ENCODE measurements at regions not wholly inside any gene's neighbourhood (a gene's known extent, or its start where the extent isn't known, plus 50 kb on each side); places are given as distances from the start of the nearest gene placed in this dataset.
"Not testable (repeated sequence)": the region's sequence is repeated elsewhere in the genome, so short reads cannot be mapped to it uniquely, and the experiment has no call there.

GRCh38 chr9:100714372-100715099 lies 136.7 kb downstream of the CAVIN4 start:
- peak; percentile 9 for DNase-seq (ENCODE audit: low read depth)

- DNase-seq (ENCODE audit: low read depth) = no peak
Measured at GRCh38 chr9:100715100-100715380, 137.2 kb downstream of the CAVIN4 start.

- DNase-seq (ENCODE audit: low read depth) = no peak
Measured at GRCh38 chr9:100718717-100719116, 140.8 kb downstream of the CAVIN4 start.

DNA sequence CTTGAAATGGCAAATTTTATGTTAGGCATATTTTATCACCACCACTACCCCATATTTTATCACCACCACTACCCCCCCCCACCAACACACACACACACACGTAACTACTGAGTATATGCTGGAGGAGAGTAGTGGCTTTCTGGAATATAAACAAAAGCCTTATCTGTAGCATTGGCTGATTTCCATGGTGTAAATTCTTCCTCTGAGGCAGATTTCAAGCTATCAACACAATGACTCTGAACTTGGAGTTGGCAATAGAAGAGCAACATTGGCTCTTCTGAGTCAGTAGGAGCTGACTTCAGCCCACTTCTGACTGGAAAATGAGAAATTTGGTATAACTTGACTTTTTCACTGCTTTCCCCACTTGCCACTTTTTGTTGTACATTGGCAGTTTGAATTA lies 143.0 kb downstream of the CAVIN4 start:
- DNase-seq (ENCODE audit: low read depth) = peak; percentile 44

DNA sequence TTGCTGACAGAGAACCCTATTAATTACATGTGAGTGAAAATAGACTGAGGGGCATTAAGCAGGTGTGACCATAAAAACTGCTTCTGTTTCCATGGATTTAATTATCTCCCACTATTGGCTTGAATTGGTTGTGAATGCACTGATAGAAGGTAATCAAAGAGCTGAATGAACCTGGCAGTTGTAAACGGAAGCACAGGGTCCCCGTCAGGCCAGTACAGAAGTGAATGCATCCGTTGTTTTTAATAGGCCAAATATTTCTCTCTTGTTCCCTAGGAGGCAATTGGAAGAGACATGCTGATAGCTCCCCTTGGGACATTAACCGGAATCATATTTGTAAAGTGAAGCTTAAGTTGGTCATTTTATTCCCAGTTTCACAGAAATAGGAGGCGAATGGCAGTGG lies 147.0 kb downstream of the CAVIN4 start:
- no peak for DNase-seq (ENCODE audit: low read depth)

DNA sequence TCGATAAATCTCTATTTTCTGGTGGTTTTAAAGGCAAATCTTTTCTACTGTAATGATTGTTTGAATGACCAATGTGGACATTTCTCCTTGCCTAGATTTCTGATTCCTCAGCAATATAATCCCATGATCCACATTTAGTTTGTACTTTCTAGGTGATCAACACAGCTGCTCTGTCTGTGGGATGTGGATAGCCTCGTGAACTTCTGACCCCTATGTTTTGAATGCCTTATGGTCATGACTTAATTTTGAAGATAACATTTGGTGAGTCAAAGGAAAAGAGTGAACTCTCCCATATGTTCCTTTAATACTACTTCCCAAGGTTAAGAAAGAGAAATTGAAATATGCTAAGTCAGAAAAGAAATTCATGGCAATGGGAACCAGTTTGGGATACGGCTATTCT lies 147.5 kb downstream of the CAVIN4 start:
- peak; percentile 36 for DNase-seq (ENCODE audit: low read depth)

GRCh38 chr9:100729336-100729895 lies 151.5 kb downstream of the CAVIN4 start:
- DNase-seq (ENCODE audit: low read depth) = no peak

GRCh38 chr9:100730086-100730485 lies 152.2 kb downstream of the CAVIN4 start:
- no peak for DNase-seq (ENCODE audit: low read depth)

DNA sequence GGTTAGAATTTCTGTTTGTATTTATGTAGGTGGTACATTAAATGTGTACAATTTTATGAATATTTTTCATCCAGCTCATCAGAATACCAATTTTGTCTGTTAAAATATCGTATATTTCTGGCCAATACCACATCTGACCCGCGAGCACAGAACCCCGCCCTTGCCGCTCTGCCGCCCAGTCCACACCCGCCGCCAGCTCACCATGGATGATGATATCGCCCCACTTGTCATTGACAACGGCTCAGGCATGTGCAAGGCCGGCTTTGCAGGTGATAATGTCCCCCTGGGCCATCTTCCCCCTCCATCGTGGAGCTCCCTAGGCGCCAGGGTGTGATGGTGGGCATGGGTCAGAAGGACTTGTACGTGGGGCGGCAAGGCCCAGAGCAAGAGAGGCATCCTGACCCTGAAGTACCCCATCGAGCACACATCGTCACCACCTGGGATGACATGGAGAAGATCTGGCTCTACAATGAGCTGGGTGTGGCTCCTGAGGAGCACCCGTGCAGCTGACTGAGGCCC lies 153.2 kb downstream of the CAVIN4 start:
- DNase-seq (ENCODE audit: low read depth) = no peak

GRCh38 chr9:100731557-100731956 lies 153.7 kb downstream of the CAVIN4 start:
- DNase-seq (ENCODE audit: low read depth) = no peak

DNA sequence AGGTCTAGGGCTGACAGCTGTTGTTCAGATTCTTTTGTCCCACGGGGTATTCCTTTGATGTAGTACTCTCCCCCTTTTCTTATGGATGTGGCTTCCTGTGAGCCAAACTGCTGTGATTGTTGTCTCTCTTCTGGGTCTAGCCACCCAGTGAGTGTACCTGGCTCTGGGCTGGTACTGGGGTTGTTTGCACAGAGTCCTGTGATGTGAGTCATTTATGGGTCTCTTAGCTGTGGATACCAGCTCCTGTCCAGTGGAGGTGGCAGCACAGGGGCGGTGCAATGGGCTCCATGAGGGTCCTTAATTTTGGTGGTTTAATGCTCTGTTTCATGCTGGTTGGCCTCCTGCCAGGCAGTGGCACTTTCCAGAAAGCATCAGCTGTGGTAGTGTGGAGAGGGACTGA lies 161.3 kb downstream of the CAVIN4 start:
- no peak for DNase-seq (ENCODE audit: low read depth)

GRCh38 chr9:100739666-100740065 lies 161.8 kb downstream of the CAVIN4 start:
- DNase-seq (ENCODE audit: low read depth) = no peak

- not testable (repeated sequence) for DNase-seq (ENCODE audit: low read depth)
Measured at GRCh38 chr9:100748930-100749329, 171.1 kb downstream of the CAVIN4 start.

DNA sequence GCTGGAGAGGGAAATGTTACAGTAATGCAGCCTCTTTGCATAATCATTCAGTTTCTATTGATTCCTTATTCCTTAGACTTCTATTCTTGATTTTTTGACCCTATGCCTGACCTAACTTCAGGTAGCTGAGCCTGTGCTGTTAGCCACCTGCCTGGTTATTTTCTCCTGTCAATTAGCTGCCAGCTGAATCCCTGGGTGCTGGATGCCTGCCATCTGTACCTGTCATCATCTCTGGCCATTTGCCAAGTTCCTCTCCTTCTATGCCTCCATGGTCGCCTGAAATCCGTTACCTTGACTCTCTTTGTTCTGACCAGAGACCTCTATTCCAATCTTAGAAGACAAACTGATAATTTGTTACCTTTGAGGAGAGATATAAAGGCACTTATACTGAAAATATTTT lies 178.3 kb downstream of the CAVIN4 start:
- no peak for DNase-seq (ENCODE audit: low read depth)

DNA sequence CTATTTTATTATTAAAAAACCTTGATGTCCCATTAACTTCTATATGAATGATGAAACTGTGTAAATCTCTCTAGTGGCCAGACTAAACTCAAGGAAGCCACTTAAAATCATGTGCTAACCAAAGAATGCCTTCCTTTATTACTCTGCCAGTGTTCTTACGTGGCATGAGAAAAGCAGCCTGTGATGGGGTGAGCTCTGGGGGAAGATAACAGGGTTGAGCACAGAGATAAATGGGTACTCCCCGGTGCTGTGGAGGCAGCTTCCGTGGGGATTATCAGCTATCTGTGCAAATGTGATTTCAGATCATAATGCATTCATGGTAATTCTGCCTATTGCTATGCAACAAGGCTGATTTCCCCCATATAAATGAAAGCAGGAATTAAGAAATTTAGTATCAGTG lies 181.3 kb downstream of the CAVIN4 start:
- DNase-seq (ENCODE audit: low read depth) = no peak

DNA sequence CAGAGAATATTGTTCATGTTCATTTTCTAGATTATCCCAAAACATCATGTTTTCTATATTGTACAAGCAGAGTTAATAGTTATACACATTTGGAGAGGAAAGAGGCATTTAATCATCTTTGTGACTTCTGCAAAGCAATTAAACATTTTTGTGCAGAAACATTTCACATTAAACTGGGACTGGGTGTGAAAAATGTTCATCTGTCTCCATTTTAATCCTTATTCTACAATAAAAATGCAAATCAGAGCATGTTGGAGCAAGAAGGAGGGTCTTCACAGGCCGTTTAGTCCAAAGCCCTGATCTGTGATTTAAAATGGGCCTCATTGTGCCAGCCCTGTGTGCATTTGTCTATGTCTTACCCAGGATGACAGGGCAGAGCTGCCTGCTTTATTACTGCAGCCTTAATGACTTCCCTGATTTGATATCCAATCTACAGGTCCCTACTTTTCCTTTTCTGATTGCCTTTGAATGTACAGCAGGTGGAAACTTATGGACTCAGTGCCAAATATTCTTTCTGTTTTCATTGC lies 183.5 kb downstream of the CAVIN4 start:
- no peak for DNase-seq (ENCODE audit: low read depth)

GRCh38 chr9:100774326-100774725 lies 196.4 kb downstream of the CAVIN4 start:
- no peak for DNase-seq (ENCODE audit: low read depth)

DNA sequence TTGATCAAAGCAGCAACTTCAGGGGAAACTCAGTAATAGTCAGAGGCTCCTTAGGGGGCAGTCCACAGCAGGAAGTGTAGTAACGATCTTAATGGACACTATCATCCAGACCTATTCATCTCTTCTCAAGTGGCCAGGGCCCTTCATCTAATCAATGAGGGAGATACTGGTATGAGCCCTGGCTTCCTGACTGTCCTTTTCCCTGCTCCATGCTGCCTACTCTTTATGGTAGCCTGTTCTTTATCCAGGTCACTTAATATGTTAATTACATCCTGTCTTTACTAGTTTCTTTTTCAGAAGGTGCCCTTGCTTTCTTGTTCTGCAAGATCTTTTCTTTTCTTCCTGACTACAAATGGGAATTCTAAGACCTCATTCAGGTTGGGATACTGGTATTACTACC lies 197.1 kb downstream of the CAVIN4 start:
- DNase-seq (ENCODE audit: low read depth) = no peak

- no peak for DNase-seq (ENCODE audit: low read depth)
Measured at GRCh38 chr9:100775912-100776311, 198.0 kb downstream of the CAVIN4 start.

GRCh38 chr9:100784755-100785154 lies 206.9 kb downstream of the CAVIN4 start:
- no peak for DNase-seq (ENCODE audit: low read depth)

DNA sequence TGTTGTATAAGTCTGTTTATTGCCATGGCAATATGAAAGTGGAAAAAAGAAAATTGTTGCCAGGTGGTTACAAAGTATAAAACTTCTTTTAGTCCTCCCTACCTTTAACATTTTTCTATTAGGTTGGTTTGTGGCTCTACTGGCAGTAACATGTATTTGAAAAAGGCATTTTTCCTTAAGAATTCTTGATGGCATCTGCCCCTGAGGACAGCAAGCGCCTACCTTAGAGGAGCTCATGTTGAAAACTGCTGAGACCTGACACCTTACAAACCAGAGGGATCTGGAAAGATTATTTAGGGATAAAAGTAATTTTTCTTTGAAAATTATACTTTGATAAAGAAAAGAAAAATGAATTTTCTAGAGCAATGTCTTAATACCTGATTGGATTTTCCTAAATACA lies 208.1 kb downstream of the CAVIN4 start:
- no peak for DNase-seq (ENCODE audit: low read depth)

- DNase-seq (ENCODE audit: low read depth) = no peak
Measured at GRCh38 chr9:100794738-100795269, 216.9 kb downstream of the CAVIN4 start.

DNA sequence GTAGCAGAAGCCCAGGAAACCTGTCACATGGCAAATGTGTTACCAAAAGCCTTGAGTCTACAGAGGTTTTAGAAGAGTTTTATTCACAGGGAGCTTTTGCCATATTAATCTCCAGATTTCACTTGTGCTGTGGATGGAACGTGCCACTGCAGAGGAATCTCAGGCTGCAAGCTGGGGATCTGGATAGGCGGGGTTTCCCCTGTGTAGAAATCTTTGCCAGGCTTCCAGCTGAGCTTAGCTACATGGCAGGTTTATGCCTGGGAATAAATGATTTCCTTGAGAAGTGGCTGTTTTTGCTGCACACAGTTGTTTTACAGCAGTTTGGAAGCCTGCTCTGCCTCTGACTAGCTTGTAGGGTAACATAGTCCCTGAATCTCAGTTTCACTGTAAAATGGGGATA lies 224.6 kb upstream of the PLPPR1 start:
- no peak for DNase-seq (ENCODE audit: low read depth)

- DNase-seq (ENCODE audit: low read depth) = no peak
Measured at GRCh38 chr9:100811643-100812042, 216.9 kb upstream of the PLPPR1 start.
